ENCODE measurements at regions not wholly inside any gene's neighbourhood (a gene's known extent, or its start where the extent isn't known, plus 50 kb on each side); places are given as distances from the start of the nearest gene placed in this dataset.
"Not testable (repeated sequence)": the region's sequence is repeated elsewhere in the genome, so short reads cannot be mapped to it uniquely, and the experiment has no call there.

GRCh38 chr12:19885093-19885812 lies 446.0 kb downstream of the AEBP2 start:
- no peak for DNase-seq

GRCh38 chr12:19886065-19886464 lies 446.8 kb downstream of the AEBP2 start:
- no peak for DNase-seq

DNA sequence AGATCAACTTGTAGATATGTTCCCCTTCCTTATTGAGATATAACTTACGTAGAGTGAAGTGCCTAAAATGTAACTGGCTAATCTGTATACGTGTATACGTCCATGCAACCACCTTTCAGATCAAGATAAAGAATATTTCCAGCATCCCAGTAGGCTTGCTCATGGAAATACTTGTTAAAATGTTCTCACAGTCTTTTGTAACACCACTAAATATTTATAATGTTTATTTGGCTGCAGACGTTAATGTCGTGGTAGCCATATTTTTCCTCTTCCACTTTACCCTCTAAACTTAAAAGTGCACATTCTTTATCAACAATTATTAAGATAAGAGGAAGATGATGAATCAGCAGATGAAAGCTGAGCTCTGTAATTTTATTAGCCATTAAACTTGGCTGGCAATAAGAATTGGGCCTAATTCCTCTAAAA lies 447.4 kb downstream of the AEBP2 start:
- no peak for DNase-seq

DNA sequence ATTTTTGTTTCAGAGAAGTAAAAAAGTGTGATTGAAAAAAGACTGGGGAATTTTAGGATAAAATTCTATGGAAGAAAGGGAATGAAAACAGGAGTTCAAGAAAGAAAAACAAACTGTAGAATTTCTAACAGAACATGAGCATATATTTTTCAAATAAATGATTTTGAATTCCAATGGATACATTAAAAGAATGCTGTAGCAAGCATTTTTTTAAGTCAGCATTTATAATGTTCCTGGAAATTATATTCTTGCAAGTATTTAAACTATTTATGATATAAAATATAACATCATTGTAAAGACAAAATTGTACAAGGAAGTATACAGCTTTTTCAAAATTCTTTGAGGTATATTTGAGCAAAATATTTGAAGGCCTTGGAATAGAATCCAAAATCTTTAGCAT lies 450.7 kb downstream of the AEBP2 start:
- DNase-seq: no peak

DNA sequence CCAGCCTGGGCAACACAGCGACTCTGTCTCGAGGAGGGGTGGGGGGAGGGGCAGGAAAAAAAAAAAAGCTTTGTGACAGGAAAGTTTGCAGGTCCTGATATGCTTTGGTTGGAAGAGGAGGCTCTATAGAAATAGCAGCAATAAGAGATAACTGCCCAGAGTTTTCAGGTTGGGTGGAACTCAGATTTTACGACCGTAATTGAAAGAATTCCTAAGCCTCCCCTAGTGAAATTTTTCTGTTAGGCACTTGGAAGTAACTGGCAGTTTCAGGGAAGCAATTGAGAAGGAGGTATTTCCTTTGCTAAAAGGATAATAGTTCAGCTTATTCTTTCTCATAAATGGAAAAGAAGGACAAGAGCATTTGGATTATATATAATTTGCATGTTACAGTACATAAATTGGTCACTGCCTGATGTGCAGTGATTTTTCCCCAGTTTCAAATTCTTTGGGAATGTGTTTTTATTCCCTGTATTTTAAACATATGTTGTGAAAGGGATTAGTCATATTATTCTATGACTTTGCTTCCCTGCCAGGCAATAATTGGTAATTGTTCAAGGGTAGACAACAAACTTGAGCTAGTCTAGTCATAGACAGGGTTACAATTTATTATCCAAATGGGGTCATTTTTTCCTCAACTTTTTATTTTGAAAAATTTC lies 452.8 kb downstream of the AEBP2 start:
- DNase-seq: no peak

- DNase-seq: no peak
Observed at GRCh38 chr12:19893514-19893913, 454.2 kb downstream of the AEBP2 start.

GRCh38 chr12:19894050-19894449 lies 454.8 kb downstream of the AEBP2 start:
- no peak for DNase-seq

DNA sequence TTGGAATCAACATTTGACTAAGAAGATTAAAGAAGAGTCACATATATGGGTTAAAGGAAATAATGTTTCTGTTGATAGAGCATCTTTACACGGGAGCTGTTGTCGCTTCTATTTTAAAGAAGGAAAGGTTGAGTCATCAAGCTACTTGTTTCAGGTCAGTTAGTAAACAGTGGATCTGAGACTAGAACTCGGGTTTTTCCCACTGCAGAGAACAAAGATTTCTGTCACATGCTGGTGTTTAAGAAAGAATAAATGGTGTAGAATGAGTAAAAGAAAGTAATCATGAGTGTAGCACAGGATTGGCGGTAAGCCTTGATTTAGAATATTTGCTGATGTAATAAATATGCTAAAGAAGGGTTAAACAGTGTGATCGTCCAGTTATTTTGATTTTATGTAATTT lies 455.5 kb downstream of the AEBP2 start:
- DNase-seq: no peak

DNA sequence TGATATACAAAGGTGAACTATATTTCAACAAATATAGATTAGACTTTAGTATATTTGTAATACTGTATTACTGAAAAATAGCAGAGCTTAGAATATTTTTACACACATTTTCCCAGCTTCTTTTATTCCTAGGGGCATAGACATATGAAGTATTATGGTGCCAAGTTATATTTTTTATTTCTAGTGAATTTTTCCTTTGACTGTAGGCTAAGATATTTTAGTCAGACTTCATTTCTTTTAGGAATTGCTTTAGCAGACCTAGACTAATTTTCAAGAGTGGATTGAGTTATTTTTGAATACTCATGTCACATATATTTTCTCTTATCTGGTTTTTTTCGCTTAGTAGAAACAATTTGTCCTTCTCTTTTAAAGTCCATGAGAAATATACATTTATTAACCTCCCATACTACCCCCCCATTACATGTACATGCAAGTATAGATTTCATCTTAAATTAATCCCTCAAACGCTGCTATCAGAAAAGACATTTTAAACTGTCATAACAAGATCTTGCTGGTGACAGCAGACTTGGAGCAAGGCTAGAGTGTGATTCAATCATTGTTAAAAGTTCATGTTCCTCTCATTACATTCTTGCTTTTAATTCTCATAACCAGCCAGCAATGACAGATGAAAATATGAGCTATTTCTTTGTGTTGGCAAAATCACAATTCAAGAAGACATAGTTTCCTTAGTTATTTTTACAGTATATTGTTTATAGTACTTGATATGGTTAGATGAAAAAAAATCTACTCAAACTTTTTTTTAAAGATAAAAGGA lies 456.1 kb downstream of the AEBP2 start:
- no peak for DNase-seq

DNA sequence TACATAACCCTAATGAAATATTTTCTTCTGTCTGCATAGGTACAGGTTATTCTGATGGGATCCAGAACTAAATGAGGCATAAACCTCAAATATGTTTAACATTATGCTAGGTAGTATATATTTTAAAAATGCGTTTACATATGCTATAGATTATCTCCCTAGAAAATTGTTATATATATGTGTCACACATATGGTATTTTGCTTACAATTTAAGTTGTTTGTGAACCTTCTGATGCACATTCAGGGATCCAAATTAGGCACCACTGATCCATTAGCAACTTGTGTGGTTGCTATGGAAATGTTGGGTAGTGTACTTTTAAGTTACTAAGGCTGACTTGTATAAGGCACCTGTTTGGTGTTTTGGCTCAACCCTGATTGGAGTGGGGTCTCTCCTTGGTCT lies 456.7 kb downstream of the AEBP2 start:
- no peak for DNase-seq

GRCh38 chr12:19896534-19896933 lies 457.2 kb downstream of the AEBP2 start:
- no peak for DNase-seq

DNA sequence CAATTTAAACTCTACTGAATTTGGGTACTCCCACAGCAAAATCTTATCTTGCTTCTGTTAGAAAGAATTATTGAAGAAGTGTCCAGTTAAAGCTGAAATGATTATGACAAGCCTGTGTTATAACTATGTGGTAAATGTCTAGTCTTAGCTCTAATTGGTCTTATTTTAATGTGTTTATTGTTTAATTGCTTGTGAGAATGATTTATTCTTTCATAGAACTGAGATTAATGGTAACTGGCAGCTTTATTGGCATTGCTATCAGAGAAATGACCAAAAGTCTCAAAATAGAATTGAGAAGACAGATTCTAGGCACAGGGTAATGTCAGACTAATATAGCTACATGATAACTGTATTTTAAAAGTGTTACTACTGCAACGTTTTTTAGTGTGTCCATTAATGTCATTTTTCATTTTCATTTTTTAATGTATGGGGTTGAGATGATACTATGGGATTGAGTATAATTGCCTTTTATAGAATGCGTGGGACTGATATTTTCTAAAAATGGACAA lies 458.7 kb downstream of the AEBP2 start:
- no peak for DNase-seq

GRCh38 chr12:19901841-19902240 lies 462.5 kb downstream of the AEBP2 start:
- DNase-seq: no peak

DNA sequence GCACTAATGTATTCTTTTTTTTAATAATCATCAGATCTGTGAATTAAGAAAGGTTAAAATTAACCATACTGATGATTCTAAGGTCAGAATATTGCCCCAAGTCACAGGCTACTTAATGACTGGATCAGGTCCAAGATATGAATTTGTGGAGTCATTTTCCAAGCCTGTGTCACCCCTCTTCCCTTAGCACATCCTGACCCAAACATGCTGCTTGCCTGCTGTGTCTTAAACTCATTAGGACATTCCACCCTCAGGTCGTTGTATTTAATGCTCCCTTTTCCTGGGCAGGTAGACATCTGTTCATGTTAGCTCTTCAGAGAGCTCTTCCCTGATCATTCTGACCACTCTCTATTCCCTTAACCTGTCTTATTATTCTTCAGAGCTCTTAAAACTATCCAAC lies 463.5 kb upstream of the PDE3A start:
- DNase-seq: no peak

GRCh38 chr12:19908830-19909229 lies 459.5 kb upstream of the PDE3A start:
- no peak for DNase-seq

GRCh38 chr12:19909418-19909817 lies 458.9 kb upstream of the PDE3A start:
- DNase-seq: no peak

GRCh38 chr12:19910681-19911080 lies 457.7 kb upstream of the PDE3A start:
- DNase-seq: no peak

GRCh38 chr12:19912991-19913390 lies 455.3 kb upstream of the PDE3A start:
- DNase-seq: no peak

DNA sequence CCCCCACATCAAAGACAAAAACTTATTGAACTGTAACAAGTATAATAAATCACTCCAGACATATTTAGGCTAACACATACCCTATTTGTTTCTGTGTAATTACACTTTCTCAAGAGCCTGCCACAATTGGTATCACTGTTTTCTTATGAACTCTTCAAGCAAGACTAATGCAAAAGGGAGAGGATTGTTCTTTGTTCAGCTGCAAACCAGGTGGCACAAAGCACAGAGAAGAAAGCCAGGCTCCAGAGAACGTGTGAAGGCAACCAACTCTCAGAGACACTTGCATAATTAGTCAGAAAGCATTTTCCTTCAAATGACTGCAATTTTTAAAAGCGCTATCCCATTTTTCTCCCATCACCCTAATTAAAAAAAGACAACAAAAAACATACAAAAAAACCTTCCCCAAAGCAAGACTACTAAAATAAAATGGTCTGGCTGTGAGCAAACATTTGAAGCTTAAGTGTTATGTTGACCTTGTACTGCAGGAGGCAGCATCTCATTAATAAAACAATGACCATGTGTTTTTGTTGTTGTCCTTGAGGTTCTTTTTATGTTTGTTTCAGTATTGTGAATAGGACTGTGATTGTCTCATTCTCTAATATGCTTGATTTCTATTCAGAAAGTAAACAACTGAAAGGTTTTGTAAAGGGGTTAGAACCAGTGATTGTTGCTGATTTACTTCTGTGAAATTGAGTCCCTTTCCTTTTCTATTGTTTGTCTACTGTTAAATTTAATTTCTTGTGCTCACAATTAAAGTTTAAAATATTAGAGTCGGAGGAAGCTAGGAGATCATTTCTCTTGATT lies 452.7 kb upstream of the PDE3A start:
- peak; percentile 95 for DNase-seq

DNA sequence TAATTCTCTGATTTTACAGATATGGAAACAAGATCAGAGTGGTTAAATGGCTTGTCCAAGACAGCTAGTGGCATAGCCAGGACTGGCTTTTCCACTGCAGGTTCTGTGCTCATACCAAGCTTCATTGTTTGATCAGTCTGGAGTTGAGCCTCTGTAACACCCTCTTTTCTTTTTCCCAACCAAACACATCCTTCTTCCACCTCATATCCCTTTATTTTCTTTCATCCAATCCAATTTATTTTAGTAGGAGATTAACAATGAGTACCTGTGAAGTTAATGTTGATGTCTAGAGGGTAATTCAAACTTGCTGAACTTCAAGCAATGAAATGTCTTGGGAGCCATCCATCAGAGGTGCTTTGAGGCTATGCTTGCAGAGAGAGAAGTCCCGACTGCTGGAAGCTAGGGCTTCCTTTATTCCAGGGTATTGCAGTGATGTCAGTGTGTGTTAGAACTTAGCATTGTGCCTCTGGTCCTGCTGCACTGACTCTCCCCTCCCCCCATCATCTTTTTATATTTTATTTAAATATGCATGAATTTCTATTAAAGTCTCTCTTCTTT lies 452.1 kb upstream of the PDE3A start:
- DNase-seq: peak; percentile 82

- DNase-seq: peak; percentile 79
Observed at GRCh38 chr12:19916974-19917373, 451.4 kb upstream of the PDE3A start.

DNA sequence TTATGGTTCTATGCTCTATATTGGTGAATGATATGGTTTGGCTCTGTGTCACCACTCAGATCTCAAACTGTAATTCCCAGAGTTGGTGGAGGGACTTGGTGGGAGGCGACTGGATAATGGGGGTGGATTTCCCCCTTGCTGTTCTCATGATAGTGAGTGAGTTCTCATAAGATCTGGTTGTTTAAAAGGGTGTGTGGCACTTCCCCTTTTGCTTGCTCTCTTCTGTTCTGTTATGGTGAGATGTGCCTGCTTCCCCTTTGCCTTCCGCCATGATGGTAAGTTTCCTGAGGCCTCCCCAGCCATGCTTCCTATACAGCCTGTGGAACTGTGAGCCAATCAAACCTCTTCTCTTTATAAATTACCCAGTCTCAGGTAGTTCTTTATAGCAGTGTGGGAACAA lies 446.6 kb upstream of the PDE3A start:
- DNase-seq: not testable (repeated sequence)

DNA sequence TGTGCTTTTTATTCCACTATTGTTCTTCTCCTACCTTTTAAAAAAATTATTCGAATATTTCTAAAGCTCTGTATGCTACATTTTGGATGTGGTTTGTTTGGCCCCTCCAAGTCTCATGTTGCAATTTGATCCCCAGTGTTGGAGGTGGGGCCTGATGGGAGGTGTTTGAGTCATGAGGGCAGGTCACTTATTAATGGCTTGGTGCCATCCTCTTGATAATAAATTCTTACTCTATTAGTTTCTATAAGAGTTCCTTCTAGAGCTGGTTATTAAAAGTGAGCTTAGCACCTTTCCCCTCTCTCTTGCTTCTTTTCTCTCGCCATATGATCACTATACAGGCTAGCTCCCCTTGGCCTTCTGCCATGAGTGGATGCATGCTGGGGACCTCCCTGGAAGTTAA lies 445.6 kb upstream of the PDE3A start:
- no peak for DNase-seq

Measured in NCI-H748 treated with DMSO at 0.1 percent for 48 hours (cell line).